IPS DF 4.7 (cell line): ENCODE measurements at regions not wholly inside any gene's neighbourhood (a gene's known extent, or its start where the extent isn't known, plus 50 kb on each side); places are given as distances from the start of the nearest gene placed in this dataset.
"Not testable (repeated sequence)": the region's sequence is repeated elsewhere in the genome, so short reads cannot be mapped to it uniquely, and the experiment has no call there.

Source experiments
- DNase-seq: peaks from one replicate; pipeline ENCODE4 v3.0.0-alpha.2; 2013; ENCODE audit warnings: low spot score; ENCODE audit errors: extremely low read depth

DNA sequence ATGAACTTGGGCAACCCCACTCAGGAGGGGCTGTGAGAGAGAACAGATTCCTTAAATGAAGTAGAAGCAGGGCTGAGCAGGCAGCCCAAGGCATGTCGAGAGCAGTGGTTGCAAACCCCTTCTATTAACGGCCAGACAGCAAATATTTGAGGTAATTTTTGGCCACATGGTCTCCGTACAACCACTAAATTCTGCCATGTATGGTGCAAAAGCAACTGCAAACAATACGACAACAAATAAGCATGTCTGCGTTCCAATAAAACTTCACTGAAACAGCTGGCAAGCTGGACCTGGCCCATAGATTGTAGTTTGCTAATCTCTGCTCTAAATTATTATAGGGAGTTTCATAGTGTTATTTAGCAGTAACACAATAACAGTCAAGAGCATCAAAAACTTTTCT, 217.0 kb upstream of the ZNF521 start:
- DNase-seq, result no peak

- no peak for DNase-seq
These were observed 212.1 kb upstream of the ZNF521 start for GRCh38 chr18:25563816-25564683.

DNA sequence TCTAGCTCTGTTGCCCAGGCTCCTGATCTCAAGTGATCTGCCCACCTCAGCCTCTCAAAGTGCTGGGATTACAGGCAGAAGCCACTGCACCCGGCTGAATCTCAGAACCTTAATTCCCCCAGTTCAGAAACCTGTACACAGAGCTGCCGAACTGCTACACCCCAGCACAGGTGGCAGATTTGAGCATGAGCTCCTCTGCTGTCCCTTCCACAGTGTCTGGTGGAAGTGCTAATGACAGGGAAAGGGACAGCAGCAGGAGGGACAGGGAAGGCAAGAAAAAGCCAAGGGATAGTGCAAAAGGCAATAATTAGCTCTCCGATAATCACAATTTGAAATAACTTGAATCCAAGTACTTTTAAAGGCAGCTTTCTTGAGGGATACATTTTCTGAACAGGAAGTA, 211.4 kb upstream of the ZNF521 start:
- DNase-seq, result no peak

GRCh38 chr18:25561918-25562317, 210.0 kb upstream of the ZNF521 start:
- peak; percentile 2 for DNase-seq

- no peak for DNase-seq
These were observed 208.4 kb upstream of the ZNF521 start for GRCh38 chr18:25560369-25560768.

DNA sequence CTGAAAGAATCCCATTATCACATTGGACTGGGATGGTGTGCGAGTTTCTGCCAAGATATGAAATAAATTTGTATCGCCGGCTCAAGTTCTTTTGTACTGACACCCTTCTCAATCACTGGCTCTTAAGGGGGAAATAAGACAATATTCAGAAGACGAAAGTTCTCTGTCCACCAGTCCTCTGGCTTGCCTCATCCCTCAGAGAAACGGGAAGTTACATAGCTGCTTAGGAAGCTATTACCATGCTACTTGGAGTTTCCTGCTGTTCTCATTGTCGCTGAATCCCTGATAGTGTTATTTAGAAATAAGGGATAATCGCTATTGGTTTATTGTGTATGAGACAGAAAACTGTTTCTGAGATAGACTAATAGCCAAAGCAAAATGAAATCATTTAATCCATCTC, 205.0 kb upstream of the ZNF521 start:
- DNase-seq, result no peak

DNA sequence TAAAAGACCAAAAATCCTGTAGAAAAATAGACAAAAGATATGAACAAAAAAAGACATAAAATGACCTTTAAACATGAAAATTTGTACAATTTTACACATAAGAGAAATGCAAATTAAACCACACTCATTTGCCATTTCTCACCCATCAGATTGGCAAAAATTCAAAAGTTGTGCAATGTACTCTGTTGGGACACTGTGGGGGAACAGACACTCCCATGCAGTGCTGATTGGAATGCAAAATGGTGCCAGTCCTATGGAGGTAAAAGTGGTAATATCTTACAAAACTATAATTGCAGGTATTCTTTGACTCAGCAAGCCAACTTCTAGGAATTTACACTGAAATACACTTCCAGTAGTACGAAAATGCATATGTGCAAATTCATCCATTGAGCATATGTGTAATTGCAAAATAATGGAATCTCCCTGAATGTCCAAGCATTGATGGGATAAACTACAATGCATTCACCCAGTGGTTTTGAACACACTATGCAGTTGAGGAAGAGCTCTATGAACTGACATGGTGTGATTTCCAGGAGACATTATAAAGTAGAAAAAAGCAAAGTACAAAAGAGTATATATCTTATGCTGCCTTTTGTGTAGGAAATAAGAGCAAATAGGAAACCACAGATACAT, 201.8 kb upstream of the ZNF521 start:
- DNase-seq, result no peak

GRCh38 chr18:25544546-25545287, 192.8 kb upstream of the ZNF521 start:
- no peak for DNase-seq

DNA sequence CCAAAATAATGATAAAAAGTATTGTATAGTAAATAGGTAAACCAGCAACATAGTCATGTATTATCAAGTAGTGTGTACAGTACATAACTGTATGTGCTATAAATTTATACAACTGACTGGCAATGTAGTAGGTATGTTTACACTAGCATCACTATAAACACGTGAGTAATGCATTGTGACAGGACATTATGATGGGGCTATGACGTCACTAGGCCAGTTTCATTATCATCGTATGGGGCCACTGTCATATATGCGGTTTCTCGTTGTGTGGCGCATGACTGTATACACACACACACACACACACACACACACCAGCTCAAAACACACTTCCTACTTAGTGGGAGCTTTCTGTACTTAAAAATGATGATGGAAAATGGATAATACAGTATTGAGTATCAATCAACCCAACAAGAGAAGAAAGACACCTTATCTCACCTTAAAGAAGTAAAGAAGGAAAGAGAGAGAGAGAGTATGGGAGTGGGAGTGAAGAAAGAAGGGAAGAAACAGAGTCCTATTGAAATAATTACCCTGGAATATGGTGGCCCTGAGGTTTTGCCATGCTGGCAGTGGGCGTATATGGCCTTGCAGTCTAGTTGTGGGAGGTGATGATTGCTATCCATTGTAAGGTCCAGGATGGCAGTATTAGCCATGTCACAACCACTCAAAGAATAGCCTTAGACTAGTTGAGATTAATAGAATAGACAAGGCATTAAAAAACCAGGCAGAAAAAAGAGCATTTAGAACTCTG, 186.4 kb upstream of the ZNF521 start:
- DNase-seq, result no peak

- DNase-seq, result no peak
These were observed 183.5 kb upstream of the ZNF521 start for GRCh38 chr18:25535495-25535894.

DNA sequence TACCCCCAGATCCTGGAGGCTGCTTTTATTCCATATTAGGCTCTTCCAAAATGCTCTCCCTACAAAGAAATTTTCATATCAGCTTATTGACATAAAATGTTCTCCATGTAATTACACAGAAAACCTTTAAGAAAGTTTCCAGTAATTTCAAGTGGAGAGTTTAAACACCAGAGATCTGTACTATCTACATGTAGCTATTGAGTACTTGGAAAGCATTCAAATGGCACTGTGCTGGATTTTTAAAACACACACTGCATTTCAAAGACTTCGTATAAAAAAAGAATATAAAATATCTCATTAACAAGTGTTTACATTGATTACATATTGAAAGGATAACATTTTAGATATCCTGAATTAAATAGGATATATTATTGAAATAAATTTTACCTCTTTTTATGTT, 182.4 kb upstream of the ZNF521 start:
- DNase-seq, result no peak

DNA sequence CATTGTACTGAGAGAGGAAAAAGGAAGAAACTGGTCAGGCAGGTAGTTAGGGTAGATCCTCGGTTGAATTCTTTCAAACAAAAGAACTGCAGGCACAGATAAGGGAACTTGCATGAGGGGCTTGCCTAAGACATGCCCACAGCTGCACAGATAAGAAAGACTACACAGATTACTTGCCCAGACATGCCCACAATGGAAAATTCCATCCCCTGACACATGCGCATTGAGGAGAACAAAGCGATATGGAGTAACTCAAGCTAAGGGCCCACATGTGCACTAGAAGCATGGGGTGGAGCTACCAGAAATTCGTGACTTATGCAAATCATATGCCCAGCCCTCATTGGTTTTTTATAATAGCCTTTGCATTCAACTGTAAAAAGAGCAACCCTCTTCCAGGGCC, 181.3 kb upstream of the ZNF521 start:
- no peak for DNase-seq

DNA sequence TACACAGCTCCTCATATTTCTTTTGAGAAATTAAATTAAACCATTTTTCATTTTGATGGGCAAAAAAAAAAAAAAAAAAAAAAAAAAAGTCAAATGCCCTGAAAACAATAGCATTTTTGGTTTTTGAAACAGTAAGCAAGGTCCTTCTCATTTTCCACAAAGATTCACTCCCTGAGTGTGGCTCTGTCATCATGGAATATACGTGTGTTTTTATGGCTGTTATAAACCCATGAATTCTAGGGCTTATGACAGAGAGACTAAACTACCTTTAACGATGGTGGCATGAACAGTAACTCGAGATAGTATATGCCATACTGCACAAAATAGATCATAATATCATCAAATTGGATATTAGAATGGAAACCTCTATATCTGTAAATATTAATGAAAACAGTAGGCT, 179.2 kb upstream of the ZNF521 start:
- DNase-seq, result no peak

DNA sequence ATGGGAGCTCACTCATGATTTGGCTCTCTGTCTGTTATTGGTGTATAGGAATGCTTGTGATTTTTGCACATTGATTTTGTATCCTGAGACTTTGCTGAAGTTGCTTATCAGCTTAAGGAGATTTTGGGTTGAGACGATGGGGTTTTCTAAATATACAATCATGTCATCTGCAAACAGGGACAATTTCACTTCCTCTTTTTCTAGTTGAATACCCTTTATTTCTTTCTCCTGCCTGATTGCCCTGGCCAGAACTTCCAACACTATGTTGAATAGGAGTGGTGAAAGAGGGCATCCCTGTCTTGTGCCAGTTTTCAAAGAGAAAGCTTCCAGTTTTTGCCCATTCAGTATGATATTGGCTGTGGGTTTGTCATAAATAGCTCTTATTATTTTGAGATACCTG, 173.8 kb upstream of the ZNF521 start:
- not testable (repeated sequence) for DNase-seq

GRCh38 chr18:25518716-25519053, 166.7 kb upstream of the ZNF521 start:
- no peak for DNase-seq

DNA sequence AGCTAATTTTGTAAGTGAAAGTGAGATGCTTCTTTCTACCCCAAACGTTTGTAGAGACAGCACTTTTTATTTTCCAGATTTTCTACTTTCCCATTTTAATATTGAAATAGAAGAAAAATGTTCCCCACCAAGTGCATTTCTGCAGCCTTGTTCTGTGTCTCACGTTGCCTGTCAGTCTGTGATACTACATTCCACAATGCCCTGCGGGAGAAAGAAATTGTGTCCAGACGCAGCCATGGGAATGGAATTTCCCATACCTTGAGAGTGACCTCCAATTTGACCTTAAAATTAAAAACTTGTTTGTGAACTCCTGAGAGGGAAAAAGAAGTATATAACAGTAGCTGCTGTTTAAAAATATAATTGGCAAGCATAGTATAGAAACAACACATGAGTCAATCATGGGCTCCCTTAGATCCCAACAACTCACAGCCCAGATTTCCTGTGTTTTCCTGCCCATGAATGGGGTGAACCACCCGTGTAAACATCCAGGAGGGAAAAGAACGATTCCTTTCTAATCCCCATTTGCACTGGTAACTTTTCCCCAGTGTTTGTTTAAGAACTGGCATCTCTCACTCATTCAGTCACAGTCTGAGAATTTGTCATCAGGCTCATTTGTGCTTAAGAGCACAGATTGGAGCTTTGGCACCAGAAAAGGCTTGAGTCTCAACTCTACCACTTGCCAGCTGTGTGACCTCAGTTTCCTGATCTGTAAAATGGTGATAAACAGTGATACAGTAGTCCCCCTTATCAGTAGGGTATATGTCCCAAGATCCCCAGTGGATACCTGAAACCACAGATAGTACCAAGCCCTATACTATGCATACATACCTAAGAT, 166.1 kb upstream of the ZNF521 start:
- DNase-seq, result no peak

- no peak for DNase-seq
These were observed 165.0 kb upstream of the ZNF521 start for GRCh38 chr18:25516747-25517498.

- DNase-seq, result no peak
These were observed 164.2 kb upstream of the ZNF521 start for GRCh38 chr18:25516121-25516520.

- DNase-seq, result no peak
These were observed 158.1 kb upstream of the ZNF521 start for GRCh38 chr18:25510096-25510495.

GRCh38 chr18:25503567-25504081, 151.7 kb upstream of the ZNF521 start:
- peak; percentile 19 for DNase-seq
